HCT116 (cell line): ENCODE measurements at regions not wholly inside any gene's neighbourhood (a gene's known extent, or its start where the extent isn't known, plus 50 kb on each side); places are given as distances from the start of the nearest gene placed in this dataset.

Experiments used
- CEBPB ChIP-seq: IDR thresholded peaks from 2 replicates; pipeline ENCODE4 v1.6.1; 2012; ENCODE audit warnings: low read depth
- EZH2 ChIP-seq: fragments of 200-600 bp; sonication (generic); IDR thresholded peaks from 2 replicates; pipeline ENCODE4 v1.6.1; 2017; ENCODE audit warnings: antibody characterized with exemption, mixed run types
- FOSL1 ChIP-seq: IDR thresholded peaks from 2 replicates; pipeline ENCODE4 v1.6.1; 2012; ENCODE audit warnings: low read depth
- POLR2A ChIP-seq: IDR thresholded peaks from 2 replicates; pipeline ENCODE4 v1.7.0; 2011; ENCODE audit warnings: borderline replicate concordance; ENCODE audit not compliant: insufficient read depth, insufficient read length; ENCODE audit errors: extremely low read depth
- POLR2AphosphoS5 ChIP-seq: IDR thresholded peaks from 2 replicates; pipeline ENCODE4 v1.6.1; 2011; ENCODE audit warnings: mild to moderate bottlenecking, low read depth, low read length, moderate library complexity
- RAD21 ChIP-seq: IDR thresholded peaks from 2 replicates; pipeline ENCODE4 v1.6.1; 2012; ENCODE audit warnings: low read depth, mild to moderate bottlenecking
- SIN3A ChIP-seq: IDR thresholded peaks from 2 replicates; pipeline ENCODE4 v1.6.1; 2012; ENCODE audit warnings: low read depth
- SP1 ChIP-seq: IDR thresholded peaks from 2 replicates; pipeline ENCODE4 v1.6.1; 2012; ENCODE audit warnings: low read depth
- YY1 ChIP-seq: IDR thresholded peaks from 2 replicates; pipeline ENCODE4 v1.6.1; 2011; ENCODE audit warnings: low read length, low read depth, moderate library complexity, mild to moderate bottlenecking; ENCODE audit not compliant: insufficient replicate concordance; ENCODE audit errors: extremely low read depth
- ZNF274 ChIP-seq: fragments of 200-500 bp; sonication (Bioruptor generic); IDR thresholded peaks from 2 replicates; pipeline ENCODE4 v1.6.1; 2014; ENCODE audit warnings: mild to moderate bottlenecking, low read depth, low read length, inconsistent platforms
- TF ChIP-seq, protein P1 (sequence below), 3 experiments: fragments of 200-600 bp in 1 of 3; sonication (generic) in 1 of 3; IDR thresholded peaks in 2 of 3; conservative IDR thresholded peaks in 1 of 3; 2 replicates each; pipeline ENCODE4 v1.5.1; 2012 to 2017; ENCODE audit warnings: low read depth in 2 of 3, low read length in 2 of 3, antibody characterized with exemption in 1 of 3, borderline replicate concordance in 1 of 3, control low read depth in 1 of 3, mild to moderate bottlenecking in 1 of 3, mixed read lengths in 1 of 3, mixed run types in 1 of 3, moderate library complexity in 1 of 3; ENCODE audit not compliant: insufficient read depth in 1 of 3
- TF ChIP-seq, protein P2 (sequence below): IDR thresholded peaks from 2 replicates; pipeline ENCODE4 v1.6.1; 2012
- TF ChIP-seq, protein P3 (sequence below): IDR thresholded peaks from 2 replicates; pipeline ENCODE4 v1.6.1; 2012
- TF ChIP-seq, protein P4 (sequence below): IDR thresholded peaks from 2 replicates; pipeline ENCODE4 v1.6.1; 2012; ENCODE audit warnings: low read depth

DNA sequence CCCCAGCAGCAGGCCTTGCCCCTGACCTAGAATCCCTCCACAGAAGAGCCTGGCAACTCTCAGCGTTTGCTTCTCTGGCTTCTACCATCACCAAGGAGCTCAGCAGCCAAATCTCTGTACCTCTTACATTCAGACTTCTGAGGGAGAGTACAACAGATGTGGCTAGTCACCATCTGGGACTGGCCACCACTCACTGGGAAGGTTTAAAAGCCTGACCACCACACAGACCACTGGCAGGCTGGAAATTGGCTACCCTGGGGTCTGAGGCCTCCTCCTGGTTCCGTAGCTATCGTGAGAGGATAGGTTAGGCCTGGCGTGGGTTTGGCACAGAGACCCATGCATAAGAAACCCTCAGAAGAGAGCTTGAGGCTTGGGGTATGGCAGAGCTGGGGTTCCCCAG, 478.5 kb upstream of the CADM1 start:
- no peak for TF ChIP-seq ZNF274
- TF ChIP-seq, protein P1, sequence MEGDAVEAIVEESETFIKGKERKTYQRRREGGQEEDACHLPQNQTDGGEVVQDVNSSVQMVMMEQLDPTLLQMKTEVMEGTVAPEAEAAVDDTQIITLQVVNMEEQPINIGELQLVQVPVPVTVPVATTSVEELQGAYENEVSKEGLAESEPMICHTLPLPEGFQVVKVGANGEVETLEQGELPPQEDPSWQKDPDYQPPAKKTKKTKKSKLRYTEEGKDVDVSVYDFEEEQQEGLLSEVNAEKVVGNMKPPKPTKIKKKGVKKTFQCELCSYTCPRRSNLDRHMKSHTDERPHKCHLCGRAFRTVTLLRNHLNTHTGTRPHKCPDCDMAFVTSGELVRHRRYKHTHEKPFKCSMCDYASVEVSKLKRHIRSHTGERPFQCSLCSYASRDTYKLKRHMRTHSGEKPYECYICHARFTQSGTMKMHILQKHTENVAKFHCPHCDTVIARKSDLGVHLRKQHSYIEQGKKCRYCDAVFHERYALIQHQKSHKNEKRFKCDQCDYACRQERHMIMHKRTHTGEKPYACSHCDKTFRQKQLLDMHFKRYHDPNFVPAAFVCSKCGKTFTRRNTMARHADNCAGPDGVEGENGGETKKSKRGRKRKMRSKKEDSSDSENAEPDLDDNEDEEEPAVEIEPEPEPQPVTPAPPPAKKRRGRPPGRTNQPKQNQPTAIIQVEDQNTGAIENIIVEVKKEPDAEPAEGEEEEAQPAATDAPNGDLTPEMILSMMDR (IDR thresholded peaks at IDR 0.05 in 2 of 3, conservative IDR thresholded peaks at IDR 0.05 in 1 of 3; ENCODE audit: borderline replicate concordance in 1 of 3, insufficient read depth in 1 of 3, low read depth in 2 of 3, low read length in 2 of 3) = no peak
- TF ChIP-seq RAD21 = no peak
- no peak for TF ChIP-seq EZH2
- TF ChIP-seq, protein P2, sequence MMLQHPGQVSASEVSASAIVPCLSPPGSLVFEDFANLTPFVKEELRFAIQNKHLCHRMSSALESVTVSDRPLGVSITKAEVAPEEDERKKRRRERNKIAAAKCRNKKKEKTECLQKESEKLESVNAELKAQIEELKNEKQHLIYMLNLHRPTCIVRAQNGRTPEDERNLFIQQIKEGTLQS = no peak
- no peak for TF ChIP-seq POLR2A
- TF ChIP-seq SP1 = no peak
- no peak for TF ChIP-seq CEBPB
- TF ChIP-seq YY1 = no peak
- TF ChIP-seq FOSL1 = no peak
- TF ChIP-seq SIN3A = no peak
- TF ChIP-seq, protein P3, sequence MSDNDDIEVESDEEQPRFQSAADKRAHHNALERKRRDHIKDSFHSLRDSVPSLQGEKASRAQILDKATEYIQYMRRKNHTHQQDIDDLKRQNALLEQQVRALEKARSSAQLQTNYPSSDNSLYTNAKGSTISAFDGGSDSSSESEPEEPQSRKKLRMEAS = no peak
- no peak for TF ChIP-seq POLR2AphosphoS5
- TF ChIP-seq, protein P4, sequence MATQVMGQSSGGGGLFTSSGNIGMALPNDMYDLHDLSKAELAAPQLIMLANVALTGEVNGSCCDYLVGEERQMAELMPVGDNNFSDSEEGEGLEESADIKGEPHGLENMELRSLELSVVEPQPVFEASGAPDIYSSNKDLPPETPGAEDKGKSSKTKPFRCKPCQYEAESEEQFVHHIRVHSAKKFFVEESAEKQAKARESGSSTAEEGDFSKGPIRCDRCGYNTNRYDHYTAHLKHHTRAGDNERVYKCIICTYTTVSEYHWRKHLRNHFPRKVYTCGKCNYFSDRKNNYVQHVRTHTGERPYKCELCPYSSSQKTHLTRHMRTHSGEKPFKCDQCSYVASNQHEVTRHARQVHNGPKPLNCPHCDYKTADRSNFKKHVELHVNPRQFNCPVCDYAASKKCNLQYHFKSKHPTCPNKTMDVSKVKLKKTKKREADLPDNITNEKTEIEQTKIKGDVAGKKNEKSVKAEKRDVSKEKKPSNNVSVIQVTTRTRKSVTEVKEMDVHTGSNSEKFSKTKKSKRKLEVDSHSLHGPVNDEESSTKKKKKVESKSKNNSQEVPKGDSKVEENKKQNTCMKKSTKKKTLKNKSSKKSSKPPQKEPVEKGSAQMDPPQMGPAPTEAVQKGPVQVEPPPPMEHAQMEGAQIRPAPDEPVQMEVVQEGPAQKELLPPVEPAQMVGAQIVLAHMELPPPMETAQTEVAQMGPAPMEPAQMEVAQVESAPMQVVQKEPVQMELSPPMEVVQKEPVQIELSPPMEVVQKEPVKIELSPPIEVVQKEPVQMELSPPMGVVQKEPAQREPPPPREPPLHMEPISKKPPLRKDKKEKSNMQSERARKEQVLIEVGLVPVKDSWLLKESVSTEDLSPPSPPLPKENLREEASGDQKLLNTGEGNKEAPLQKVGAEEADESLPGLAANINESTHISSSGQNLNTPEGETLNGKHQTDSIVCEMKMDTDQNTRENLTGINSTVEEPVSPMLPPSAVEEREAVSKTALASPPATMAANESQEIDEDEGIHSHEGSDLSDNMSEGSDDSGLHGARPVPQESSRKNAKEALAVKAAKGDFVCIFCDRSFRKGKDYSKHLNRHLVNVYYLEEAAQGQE = no peak
